Psoas muscle (tissue), 7 donors: ENCODE measurements at regions not wholly inside any gene's neighbourhood (a gene's known extent, or its start where the extent isn't known, plus 50 kb on each side); places are given as distances from the start of the nearest gene placed in this dataset.

ENCODE experiments used
- ATAC-seq, 4 donors: fragments of 200-7000 bp; cut with Tn5 transposase; one replicate each; pipeline ENCODE4 v1.9.1; 2020; ENCODE audit warnings: moderate library complexity in 3 of 4, mild to moderate bottlenecking in 2 of 4
- DNase-seq, 2 donors: peaks; one replicate each; pipeline ENCODE4 v3.0.0-alpha.2; 2020
- H3K27ac ChIP-seq: fragments of 200-600 bp; one replicate; pipeline ENCODE4 v1.8.0; 2022
- H3K27me3 ChIP-seq, 3 donors: fragments of 200-600 bp in 1 of 3; one replicate each; pipeline versions ENCODE4 v1.6.1 to v1.8.0; 2013 to 2022; ENCODE audit warnings: low read length in 2 of 3, mild to moderate bottlenecking in 2 of 3, moderate library complexity in 1 of 3; ENCODE audit not compliant: insufficient read depth in 3 of 3
- H3K36me3 ChIP-seq, 2 donors: fragments of 200-600 bp in 1 of 2; one replicate each; pipeline versions ENCODE4 v1.6.1 to v1.8.0; 2013 to 2022; ENCODE audit warnings: low read depth in 1 of 2, mild to moderate bottlenecking in 1 of 2, moderate library complexity in 1 of 2; ENCODE audit not compliant: insufficient read depth in 1 of 2
- H3K4me1 ChIP-seq: fragments of 200-600 bp; one replicate; pipeline ENCODE4 v1.8.0; 2022
- H3K4me3 ChIP-seq: fragments of 200-600 bp; one replicate; pipeline ENCODE4 v1.8.0; 2022; ENCODE audit warnings: mild to moderate bottlenecking
- H3K9me3 ChIP-seq: fragments of 200-600 bp; one replicate; pipeline ENCODE4 v1.8.0; 2022
- CTCF ChIP-seq: fragments of 200-600 bp; IDR thresholded peaks from one replicate; pipeline ENCODE4 v1.8.0; 2022; ENCODE audit warnings: antibody characterized with exemption
- WGBS, 3 donors: extraction: QIAGEN DNeasy Blood & Tissue Kit; methylation state at CpG; one replicate each; pipeline versions ENCODE4 v1.1.6 to v1.1.7; 2013; 5-methylcytosine and 5-hydroxymethylcytosine counted together
- intact Hi-C, 2 donors: fragments of 100-400 bp; cut with DNase I; formaldehyde crosslinking; loops; one replicate each; pipeline versions ENCODE4 v1.11.0 to v1.14.2; 2022
- donor health status: healthy with polysubstance abuse.
- donor health status: DM: no; HTN: no; CAD: no; lungs with moderate emphysema.
- donor health status: Bipolar disorder and iron deficiency.
- donor health status: healthy.
- donor health status: DM: yes; HTN: yes; CAD: no.
- donor health status: DM: no; HTN: no; CAD: no.
- donor health status: DM: yes; HTN: yes; CAD: no.

DNA sequence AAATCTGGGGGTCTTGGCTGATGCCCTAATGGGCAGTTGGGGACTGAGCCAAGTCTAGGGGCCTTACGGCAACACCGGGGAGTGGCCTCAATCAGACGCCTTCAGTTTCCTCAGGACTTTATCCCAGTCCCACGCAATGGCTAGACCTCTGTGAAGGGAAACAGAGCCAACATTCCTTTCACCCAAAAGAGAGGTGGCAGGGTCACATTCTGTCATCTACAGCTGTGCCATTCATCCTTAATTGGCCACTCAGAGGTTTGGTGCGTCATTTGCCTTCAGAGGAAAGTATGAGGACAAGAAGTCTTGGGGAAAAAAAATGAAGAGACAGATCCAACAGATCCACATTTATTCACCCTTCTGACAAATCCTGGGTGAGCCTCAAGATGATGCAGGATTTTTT is 166.9 kb upstream of the AVPR1A start:
- no peaks in the 10 kb centered on the region for H3K9me3 ChIP-seq
- H3K4me1 ChIP-seq, result no peaks in the 10 kb centered on the region
- no peak overlapping the region for H3K4me3 ChIP-seq
- WGBS, 3 donors, result 70 to 80% (median 75%) methylated on average over 5 of the region's 5 CpGs
- intact Hi-C loops, result no loop called here
- no peak overlapping the region for H3K27ac ChIP-seq
- no peaks in the 10 kb centered on the region for H3K36me3 ChIP-seq
- TF ChIP-seq CTCF, result no peak
- ATAC-seq (no peak), DNase-seq (no peak)
- peaks cover 0 to 3% (median 0%) of the 10 kb centered on the region in 3 donors for H3K27me3 ChIP-seq

- no peak for TF ChIP-seq CTCF
- H3K36me3 ChIP-seq, result no peaks in the 10 kb centered on the region
- no peak overlapping the region for H3K4me3 ChIP-seq
- no peak overlapping the region for H3K27ac ChIP-seq
- peaks cover 0 to 3% (median 0%) of the 10 kb centered on the region in 3 donors for H3K27me3 ChIP-seq
- no peaks in the 10 kb centered on the region for H3K9me3 ChIP-seq
- DNase-seq (no peak), ATAC-seq (no peak)
- H3K4me1 ChIP-seq, result no peaks in the 10 kb centered on the region
- intact Hi-C loops, result no loop called here
- 75 to 78% (median 77%) methylated on average over 9 of the region's 9 CpGs for WGBS, 3 donors
Observed at GRCh38 chr12:63317286-63317846, 166.4 kb upstream of the AVPR1A start.

GRCh38 chr12:63313139-63313538 is 162.1 kb upstream of the AVPR1A start:
- DNase-seq (no peak), ATAC-seq (no peak)
- H3K27ac ChIP-seq, result no peak overlapping the region
- no peaks in the 10 kb centered on the region for H3K36me3 ChIP-seq
- no peak overlapping the region for H3K4me3 ChIP-seq
- no peaks in the 10 kb centered on the region for H3K4me1 ChIP-seq
- no peaks in the 10 kb centered on the region for H3K9me3 ChIP-seq
- WGBS, 3 donors, result 65 to 98% (median 80%) methylated on average over 3 of the region's 3 CpGs
- TF ChIP-seq CTCF, result no peak
- intact Hi-C loops, result no loop called here
- H3K27me3 ChIP-seq, result peaks cover 0 to 3% (median 0%) of the 10 kb centered on the region in 3 donors

GRCh38 chr12:63308671-63309070 is 157.7 kb upstream of the AVPR1A start:
- H3K27me3 ChIP-seq, result no peaks in the 10 kb centered on the region
- no peak for DNase-seq
- TF ChIP-seq CTCF, result no peak
- intact Hi-C loops, result no loop called here
- no peaks in the 10 kb centered on the region for H3K4me1 ChIP-seq
- H3K27ac ChIP-seq, result no peak overlapping the region
- no peak overlapping the region for H3K4me3 ChIP-seq
- no peaks in the 10 kb centered on the region for H3K9me3 ChIP-seq
- H3K36me3 ChIP-seq, result no peaks in the 10 kb centered on the region
- WGBS, 3 donors, result 34 to 40% (median 40%) methylated on average over 3 of the region's 3 CpGs
- no peak for ATAC-seq

DNA sequence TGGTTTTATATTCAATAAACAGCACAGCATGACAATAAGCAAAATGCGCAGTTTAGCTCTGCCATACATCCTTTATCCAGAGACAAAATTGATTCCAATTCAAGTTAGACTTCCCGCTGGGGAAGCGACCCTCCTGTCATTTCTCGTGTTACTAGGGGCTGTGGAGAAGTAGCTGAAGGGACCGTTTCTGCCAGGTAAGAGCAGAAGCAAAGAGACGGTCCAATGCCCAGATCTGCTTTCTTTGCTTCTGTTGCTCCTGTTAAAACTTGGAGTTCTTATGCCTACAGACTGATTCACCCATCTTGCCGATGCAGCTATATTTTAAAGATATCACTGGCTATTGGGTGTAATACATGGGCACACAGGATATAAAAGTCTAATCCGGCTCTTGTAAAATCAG is 156.8 kb upstream of the AVPR1A start:
- DNase-seq, result no peak
- H3K36me3 ChIP-seq, result no peaks in the 10 kb centered on the region
- H3K4me1 ChIP-seq, result no peaks in the 10 kb centered on the region
- no peak overlapping the region for H3K27ac ChIP-seq
- 78 to 79% (median 79%) methylated on average over 8 of the region's 8 CpGs for WGBS, 3 donors
- intact Hi-C loops, result no loop called here
- ATAC-seq, result no peak
- no peak for TF ChIP-seq CTCF
- H3K27me3 ChIP-seq, result no peaks in the 10 kb centered on the region
- H3K4me3 ChIP-seq, result no peak overlapping the region
- no peaks in the 10 kb centered on the region for H3K9me3 ChIP-seq
